Skeletal muscle satellite cell (primary cell): ENCODE measurements at regions not wholly inside any gene's neighbourhood (a gene's known extent, or its start where the extent isn't known, plus 50 kb on each side); places are given as distances from the start of the nearest gene placed in this dataset.
"Not testable (repeated sequence)": the region's sequence is repeated elsewhere in the genome, so short reads cannot be mapped to it uniquely, and the experiment has no call there.

Source experiments
- H3K27me3 ChIP-seq: 2 replicates; pipeline ENCODE4 v1.7.0; 2013; ENCODE audit warnings: low read length; ENCODE audit not compliant: control insufficient read depth, insufficient read depth
- H3K36me3 ChIP-seq: 2 replicates; pipeline ENCODE4 v1.7.0; 2013; ENCODE audit warnings: mild to moderate bottlenecking, control low read depth, low read length; ENCODE audit not compliant: insufficient read depth
- H3K4me1 ChIP-seq: 2 replicates; pipeline ENCODE4 v1.7.0; 2013; ENCODE audit warnings: low read length; ENCODE audit not compliant: control insufficient read depth, insufficient read depth
- H3K4me2 ChIP-seq: 2 replicates; pipeline ENCODE4 v1.7.0; 2013; ENCODE audit warnings: mild to moderate bottlenecking, low read length
- H3K4me3 ChIP-seq: 2 replicates; pipeline ENCODE4 v1.7.0; 2013; ENCODE audit warnings: low read length
- H3K9ac ChIP-seq: 2 replicates; pipeline ENCODE4 v1.7.0; 2013; ENCODE audit warnings: mild to moderate bottlenecking, low read depth, low read length, moderate library complexity
- H3K9me3 ChIP-seq: replicated peaks from 2 replicates; pipeline ENCODE4 v1.7.0; 2013; ENCODE audit warnings: mild to moderate bottlenecking, control low read depth, low read length

DNA sequence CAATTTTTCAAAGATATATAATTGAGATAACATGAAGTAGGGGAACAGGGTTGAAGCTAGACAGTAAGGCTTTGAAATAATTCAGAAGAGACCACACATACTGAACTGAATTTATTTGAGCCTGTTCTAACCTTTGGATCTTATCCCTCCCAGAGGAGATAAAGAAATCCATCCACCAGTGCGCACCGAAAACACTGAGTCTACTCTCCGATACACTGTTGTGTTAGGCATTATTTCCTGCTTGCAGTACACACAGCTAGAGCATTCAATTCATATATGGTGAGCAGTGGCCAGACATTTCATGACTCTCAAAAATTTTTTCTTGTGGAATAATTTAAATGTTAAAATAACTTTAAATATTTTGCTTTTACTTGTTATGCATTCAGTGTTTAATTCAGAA is 342.7 kb downstream of the GPD2 start:
- H3K36me3 ChIP-seq: no peaks in the 10 kb centered on the region
- H3K4me2 ChIP-seq: no peak overlapping the region
- no peak overlapping the region for H3K4me3 ChIP-seq
- no peaks in the 10 kb centered on the region for H3K27me3 ChIP-seq
- H3K4me1 ChIP-seq: peaks cover 3% of the 10 kb centered on the region
- no peak overlapping the region for H3K9ac ChIP-seq
- H3K9me3 ChIP-seq: no peaks in the 10 kb centered on the region

DNA sequence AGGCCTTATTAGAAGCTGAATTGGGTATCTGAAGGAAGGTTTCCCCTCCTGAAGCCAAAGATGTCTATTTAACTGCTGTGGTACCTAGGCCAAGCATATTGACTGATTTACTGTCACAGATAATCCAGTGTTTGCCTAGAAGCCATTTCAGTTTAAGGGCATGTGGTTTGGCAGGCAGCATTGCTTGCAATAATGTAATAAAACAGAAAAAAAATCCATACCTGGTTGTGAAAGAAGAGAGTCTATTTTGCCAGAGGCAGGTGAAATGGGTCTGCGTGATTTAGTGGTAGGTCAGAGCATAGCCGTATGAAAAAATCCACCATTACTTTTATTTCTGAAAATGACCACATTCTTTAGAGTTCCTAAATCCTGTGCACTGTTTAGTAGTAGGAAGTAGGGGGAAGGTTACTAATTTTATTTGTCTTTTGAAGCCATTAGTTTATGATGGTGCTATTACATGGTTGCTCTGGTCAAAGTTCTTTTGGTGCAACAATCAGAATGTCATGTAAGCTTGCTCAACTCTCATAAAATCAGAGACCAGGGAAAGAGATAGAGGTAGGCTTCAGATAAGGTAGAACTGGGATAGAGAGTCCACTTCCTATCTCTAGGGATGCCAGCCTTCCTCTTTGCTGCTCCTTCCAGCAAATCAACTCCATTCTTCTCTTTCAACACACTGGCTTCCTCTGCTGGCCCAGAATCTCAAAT is 343.4 kb downstream of the GPD2 start:
- Histone ChIP-seq H3K4me2 (no peak overlapping the region), H3K36me3 (no peaks in the 10 kb centered on the region), H3K4me1 (peaks cover 5% of the 10 kb centered on the region), H3K9ac (no peak overlapping the region), H3K9me3 (no peaks in the 10 kb centered on the region), H3K27me3 (no peaks in the 10 kb centered on the region), H3K4me3 (no peak overlapping the region)

DNA sequence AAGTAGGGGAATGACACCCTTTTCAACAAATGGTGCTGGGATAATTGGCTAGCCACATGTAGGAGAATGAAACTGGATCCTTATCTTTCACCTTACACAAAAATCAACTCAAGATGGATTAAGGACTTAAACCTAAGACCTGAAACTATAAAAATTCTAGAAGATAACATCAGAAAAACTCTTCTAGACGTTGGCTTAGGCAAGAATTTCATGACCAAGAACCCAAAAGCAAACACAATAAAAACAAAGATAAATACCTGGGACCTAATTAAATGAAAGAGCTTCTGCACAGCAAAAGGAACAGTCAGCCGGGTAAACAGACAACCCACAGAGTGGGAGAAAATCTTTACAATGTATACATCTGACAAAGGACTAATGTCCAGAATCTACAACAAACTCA is 345.5 kb downstream of the GPD2 start:
- not testable (repeated sequence) for H3K4me2 ChIP-seq

DNA sequence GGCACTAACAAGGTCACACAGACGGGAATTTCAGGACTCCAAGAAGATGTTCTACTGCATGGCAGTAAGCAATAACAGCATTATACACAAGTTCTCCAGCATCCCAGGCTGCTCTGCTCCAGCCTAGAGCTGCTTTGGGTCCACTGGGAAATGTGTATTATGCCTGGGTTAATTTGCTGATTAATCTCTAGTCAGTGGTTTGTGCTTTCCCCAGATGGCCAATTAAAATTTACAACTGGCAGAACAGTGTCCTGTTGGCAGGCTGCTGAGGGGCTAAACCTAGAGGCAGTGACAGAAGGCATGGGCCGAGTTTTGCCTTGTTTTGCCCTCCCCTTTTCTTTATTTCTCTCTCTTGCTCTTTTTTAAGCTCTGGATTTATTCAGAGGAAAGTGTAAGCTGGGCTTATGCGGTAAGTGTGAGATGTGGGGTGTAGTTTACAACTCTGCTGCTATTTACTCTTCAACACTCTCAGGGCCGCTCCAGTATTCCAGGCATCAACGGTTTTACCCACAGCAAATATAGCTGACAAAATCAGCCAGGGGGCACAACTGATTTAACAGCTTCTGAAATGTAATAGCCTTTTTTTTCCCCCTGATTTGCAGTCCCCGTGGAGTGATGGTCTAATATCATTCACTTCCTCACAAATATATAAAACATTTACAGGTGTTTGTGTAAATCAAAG is 348.0 kb downstream of the GPD2 start:
- Histone ChIP-seq H3K36me3 (no peaks in the 10 kb centered on the region), H3K4me2 (no peak overlapping the region), H3K9ac (no peak overlapping the region), H3K9me3 (no peaks in the 10 kb centered on the region), H3K27me3 (no peaks in the 10 kb centered on the region), H3K4me1 (peaks cover 5% of the 10 kb centered on the region), H3K4me3 (no peak overlapping the region)

More for the DNA sequence above, 345.5 kb downstream of the GPD2 start:
- H3K27me3 ChIP-seq, H3K9ac ChIP-seq, H3K36me3 ChIP-seq, H3K4me3 ChIP-seq, H3K4me1 ChIP-seq, H3K9me3 ChIP-seq: not testable (repeated sequence)

DNA sequence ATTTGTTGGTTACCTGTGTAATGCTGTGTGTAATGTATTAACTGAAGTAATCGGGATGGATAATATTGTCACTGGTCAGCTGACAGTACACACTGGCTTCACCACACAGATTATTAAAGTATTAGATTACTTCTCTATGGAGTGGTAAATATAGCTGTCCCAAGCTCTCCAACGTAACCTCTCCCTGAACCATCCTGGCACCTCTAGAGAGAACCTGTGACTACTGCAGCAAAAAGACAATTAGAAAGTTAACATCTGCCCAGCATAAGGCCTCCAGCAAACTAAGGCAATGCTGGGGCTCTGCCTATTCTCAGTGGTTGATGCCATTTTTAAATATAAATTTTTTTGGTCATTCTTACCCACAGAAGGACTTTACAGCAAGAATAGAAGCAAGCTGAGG is 351.3 kb downstream of the GPD2 start:
- H3K9ac ChIP-seq: no peak overlapping the region
- H3K4me3 ChIP-seq: no peak overlapping the region
- no peaks in the 10 kb centered on the region for H3K9me3 ChIP-seq
- no peak overlapping the region for H3K4me2 ChIP-seq
- peaks cover 5% of the 10 kb centered on the region for H3K4me1 ChIP-seq
- H3K27me3 ChIP-seq: no peaks in the 10 kb centered on the region
- H3K36me3 ChIP-seq: no peaks in the 10 kb centered on the region

DNA sequence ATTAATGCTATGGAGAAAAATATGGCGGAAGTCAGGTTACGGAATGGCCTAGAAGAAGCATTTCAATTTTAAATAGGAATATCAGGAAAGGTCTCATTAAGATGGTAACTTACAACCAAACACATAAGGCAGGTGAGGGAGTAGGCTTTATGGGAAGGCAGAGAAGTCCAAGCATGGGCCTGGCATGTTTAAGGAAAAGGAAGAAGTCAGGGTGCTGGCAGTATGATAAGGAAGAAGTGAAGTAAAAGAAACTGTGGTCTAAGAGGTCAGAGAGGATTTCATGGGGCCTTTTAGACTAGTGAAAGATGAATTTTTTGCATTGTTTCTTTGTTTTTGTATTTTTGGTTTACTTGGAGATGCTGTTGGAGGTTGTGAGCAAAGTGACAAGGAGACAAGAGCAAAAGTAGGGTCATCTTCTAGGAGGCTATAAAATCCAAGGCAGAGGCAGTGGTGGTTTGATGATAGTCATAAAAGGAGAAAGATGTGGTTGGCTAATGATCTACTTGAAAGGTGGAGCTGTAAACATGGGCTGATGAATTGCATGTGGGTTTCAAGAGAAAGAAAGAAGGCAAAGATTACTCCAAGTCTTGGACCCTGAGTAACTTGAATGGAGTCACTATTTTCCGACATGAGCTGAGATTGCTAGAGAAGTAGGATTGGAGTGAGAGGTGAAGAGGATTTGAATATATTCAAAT is 354.3 kb downstream of the GPD2 start:
- Histone ChIP-seq H3K9me3 (no peaks in the 10 kb centered on the region), H3K27me3 (no peaks in the 10 kb centered on the region), H3K4me2 (no peak overlapping the region), H3K4me3 (no peak overlapping the region), H3K4me1 (no peaks in the 10 kb centered on the region), H3K9ac (no peak overlapping the region), H3K36me3 (no peaks in the 10 kb centered on the region)

DNA sequence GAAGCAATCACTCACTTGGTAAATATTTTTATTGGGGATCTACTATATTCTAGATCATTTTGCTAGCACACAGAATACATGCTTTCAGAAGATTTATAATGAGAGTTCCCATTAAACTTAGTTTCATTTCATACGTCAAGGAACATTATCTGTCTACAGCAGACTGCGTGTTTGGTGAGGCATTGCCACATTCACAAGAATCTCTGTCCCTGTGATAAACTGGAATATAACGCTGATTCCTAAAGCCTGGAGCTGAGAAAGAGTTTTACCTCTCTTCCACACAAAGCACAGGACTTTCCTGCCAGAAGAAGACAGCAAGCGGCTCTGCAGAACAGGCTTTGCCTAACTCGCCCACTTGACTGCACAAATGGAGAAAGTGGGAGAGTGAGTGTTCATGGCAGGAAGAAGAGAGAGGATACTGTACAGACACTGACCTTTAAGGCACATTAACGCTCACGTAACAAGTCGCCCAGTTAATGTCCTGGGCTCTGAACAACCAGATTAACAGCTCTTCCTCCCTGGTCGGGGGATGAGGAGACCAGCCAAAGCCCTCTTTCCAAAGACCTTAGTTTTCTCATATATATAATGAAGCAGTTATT is 356.2 kb downstream of the GPD2 start:
- H3K4me2 ChIP-seq: no peak overlapping the region
- H3K36me3 ChIP-seq: no peaks in the 10 kb centered on the region
- no peaks in the 10 kb centered on the region for H3K4me1 ChIP-seq
- no peak overlapping the region for H3K4me3 ChIP-seq
- H3K9me3 ChIP-seq: no peaks in the 10 kb centered on the region
- no peaks in the 10 kb centered on the region for H3K27me3 ChIP-seq
- H3K9ac ChIP-seq: no peak overlapping the region

DNA sequence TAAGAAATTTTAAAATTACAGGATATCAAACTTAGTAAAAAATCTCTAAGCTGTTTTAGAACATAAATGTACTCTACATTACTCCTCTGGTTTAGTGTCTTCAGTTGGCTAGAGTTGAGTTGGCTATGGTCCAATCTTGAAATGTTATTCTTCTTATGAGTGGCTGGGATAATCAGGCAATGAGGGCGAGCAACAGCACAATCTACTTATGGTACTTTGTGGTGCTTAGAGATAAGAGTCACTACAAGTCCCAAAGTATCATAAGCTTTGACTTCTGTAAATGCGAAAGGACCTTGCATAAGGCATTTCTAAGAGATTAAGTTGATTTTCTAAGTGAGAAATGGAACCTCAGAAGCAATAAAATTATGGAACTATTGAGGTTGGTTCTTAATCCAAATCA is 361.7 kb downstream of the GPD2 start:
- H3K9ac ChIP-seq: no peak overlapping the region
- no peaks in the 10 kb centered on the region for H3K9me3 ChIP-seq
- no peaks in the 10 kb centered on the region for H3K27me3 ChIP-seq
- H3K4me2 ChIP-seq: no peak overlapping the region
- H3K4me1 ChIP-seq: no peaks in the 10 kb centered on the region
- H3K36me3 ChIP-seq: no peaks in the 10 kb centered on the region
- H3K4me3 ChIP-seq: no peak overlapping the region

DNA sequence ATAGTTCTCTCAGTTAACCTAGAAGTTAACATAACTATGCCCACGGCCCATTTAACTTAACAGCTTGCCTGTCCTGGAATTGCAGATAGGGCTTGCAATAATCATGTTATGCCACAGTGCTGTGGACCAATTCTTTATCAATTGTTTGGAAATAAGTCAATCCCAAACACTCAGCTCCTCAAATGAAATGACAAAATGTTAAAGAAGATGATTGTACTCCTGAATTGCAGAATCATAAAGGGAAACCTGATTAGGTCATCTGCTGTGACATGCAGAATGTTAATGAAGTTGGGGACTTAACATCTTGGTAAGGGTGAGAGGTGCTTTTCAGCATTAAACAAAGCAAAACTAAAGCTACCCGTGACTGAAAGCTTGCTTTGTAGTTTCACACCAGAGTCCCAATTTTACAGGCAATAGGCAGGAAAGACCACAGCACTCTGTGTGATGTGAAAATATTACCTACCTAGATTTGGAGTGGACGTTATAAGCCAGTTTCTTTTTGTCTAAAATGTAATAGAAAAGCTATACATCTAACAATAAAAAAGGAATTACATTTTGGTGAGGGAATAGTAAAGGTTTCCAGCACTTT is 364.0 kb downstream of the GPD2 start:
- Histone ChIP-seq H3K9me3 (no peaks in the 10 kb centered on the region), H3K4me2 (peak overlapping the region; percentile 72), H3K4me1 (no peaks in the 10 kb centered on the region), H3K27me3 (no peaks in the 10 kb centered on the region), H3K9ac (peak overlapping the region; percentile 8), H3K36me3 (no peaks in the 10 kb centered on the region), H3K4me3 (peak overlapping the region; percentile 41)

DNA sequence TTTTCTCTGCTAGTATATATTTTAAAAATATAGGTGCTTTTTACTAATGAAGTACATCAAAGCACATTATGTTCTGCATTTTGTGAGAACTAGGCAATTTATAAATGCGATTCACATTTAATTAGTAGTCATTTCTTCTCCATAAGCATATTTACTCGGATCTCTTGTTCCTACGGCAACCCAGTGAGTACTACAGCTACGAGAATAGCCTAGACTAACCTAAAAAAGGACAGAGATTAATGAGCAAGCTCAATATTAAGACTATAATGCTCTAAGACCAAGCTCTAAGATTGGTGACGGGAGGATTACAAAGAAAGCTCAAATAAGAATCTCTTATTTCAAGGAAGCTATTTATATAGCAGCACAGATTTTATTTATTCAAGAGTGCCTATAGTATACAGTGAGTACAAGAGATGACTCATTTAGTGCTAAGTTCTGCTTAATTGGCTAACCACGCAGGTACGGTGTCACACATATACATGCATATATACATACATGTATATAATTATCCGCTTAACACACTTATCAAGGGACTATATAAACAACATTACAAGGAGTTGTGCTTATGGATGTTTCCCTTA is 364.7 kb downstream of the GPD2 start:
- Histone ChIP-seq H3K4me2 (peak overlapping the region; percentile 72), H3K36me3 (no peaks in the 10 kb centered on the region), H3K27me3 (no peaks in the 10 kb centered on the region), H3K4me1 (no peaks in the 10 kb centered on the region), H3K4me3 (peak overlapping the region; percentile 41), H3K9ac (peak overlapping the region; percentile 8), H3K9me3 (no peaks in the 10 kb centered on the region)

DNA sequence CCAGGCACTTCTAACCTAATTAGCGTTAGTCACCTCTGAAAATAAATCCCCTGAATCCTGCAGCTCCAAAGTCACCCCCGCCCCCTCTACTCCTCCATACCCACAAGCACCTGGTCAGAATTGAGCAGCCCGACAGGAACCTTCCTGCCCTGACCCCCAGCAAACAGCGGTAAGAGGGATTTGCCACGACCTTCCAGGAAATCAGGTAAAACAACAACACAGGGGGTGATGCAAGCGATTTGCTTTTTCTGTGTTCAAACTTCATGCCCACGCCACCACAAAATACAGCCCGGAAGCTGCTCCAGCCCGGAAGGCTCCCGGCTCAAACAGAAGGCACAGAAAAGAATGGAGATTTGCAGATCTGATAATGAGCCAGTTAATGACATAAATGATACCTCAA is 367.1 kb downstream of the GPD2 start:
- no peak overlapping the region for H3K4me2 ChIP-seq
- no peaks in the 10 kb centered on the region for H3K27me3 ChIP-seq
- H3K9me3 ChIP-seq: no peaks in the 10 kb centered on the region
- no peaks in the 10 kb centered on the region for H3K36me3 ChIP-seq
- H3K4me1 ChIP-seq: no peaks in the 10 kb centered on the region
- no peak overlapping the region for H3K4me3 ChIP-seq
- no peak overlapping the region for H3K9ac ChIP-seq
